ENCODE measurements at regions not wholly inside any gene's neighbourhood (a gene's known extent, or its start where the extent isn't known, plus 50 kb on each side); places are given as distances from the start of the nearest gene placed in this dataset.

DNA sequence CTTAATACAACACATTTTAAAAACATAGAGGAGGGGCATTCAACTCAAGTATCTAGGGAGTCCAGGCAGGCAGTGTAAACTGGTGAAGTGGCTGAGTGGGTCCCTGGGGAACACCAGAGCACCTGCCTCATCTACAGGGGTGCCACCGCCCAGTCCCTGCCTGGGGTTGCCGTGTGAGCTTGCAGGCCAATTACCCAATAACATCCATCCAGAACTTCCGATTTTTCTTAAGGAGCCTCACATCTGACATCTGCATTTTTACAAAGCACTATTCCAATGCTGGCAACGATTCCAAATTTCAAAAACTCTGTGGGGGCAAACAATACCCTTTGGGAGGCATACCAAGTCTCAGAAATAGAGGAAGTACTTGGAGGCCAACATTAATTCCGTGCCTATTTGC, 288.4 kb upstream of the TSHZ2 start:
- no peak for TF ChIP-seq EZH2 (IDR thresholded peaks at IDR 0.05; ENCODE audit: low read length, missing control alignments)
- TF ChIP-seq, protein P1, sequence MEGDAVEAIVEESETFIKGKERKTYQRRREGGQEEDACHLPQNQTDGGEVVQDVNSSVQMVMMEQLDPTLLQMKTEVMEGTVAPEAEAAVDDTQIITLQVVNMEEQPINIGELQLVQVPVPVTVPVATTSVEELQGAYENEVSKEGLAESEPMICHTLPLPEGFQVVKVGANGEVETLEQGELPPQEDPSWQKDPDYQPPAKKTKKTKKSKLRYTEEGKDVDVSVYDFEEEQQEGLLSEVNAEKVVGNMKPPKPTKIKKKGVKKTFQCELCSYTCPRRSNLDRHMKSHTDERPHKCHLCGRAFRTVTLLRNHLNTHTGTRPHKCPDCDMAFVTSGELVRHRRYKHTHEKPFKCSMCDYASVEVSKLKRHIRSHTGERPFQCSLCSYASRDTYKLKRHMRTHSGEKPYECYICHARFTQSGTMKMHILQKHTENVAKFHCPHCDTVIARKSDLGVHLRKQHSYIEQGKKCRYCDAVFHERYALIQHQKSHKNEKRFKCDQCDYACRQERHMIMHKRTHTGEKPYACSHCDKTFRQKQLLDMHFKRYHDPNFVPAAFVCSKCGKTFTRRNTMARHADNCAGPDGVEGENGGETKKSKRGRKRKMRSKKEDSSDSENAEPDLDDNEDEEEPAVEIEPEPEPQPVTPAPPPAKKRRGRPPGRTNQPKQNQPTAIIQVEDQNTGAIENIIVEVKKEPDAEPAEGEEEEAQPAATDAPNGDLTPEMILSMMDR (conservative IDR thresholded peaks at IDR 0.05 in 1 of 2, IDR thresholded peaks at IDR 0.05 in 1 of 2; ENCODE audit: low read depth in 1 of 2, low read length in 2 of 2): no peak
